Activated T-helper 1 cell treated with anti-CD3 and anti-CD28 coated beads, Interleukin-12 subunit alpha, Interleukin-12 subunit beta, Interleukin-2, Interleukin-4 antibody, amounts not matched to agents 30 ng/mL and 10 ng/mL and 1 ng/mL, durations not matched to agents 14 hours and 24 hours and 36 hours (primary cell): ENCODE measurements at regions not wholly inside any gene's neighbourhood (a gene's known extent, or its start where the extent isn't known, plus 50 kb on each side); places are given as distances from the start of the nearest gene placed in this dataset.
"Not testable (repeated sequence)": the region's sequence is repeated elsewhere in the genome, so short reads cannot be mapped to it uniquely, and the experiment has no call there.

Experiments
- DNase-seq: peaks from one replicate; pipeline ENCODE4 v3.0.0; 2021; ENCODE audit warnings: low spot score
- H3K27ac Mint-ChIP-seq: one replicate; pipeline ENCODE4 v1.8.0; 2021; ENCODE audit warnings: mild to moderate bottlenecking, mixed read lengths
- H3K27me3 Mint-ChIP-seq: one replicate; pipeline ENCODE4 v1.8.0; 2022; ENCODE audit warnings: mild to moderate bottlenecking, moderate library complexity, mixed read lengths; ENCODE audit not compliant: insufficient read depth
- H3K36me3 Mint-ChIP-seq: one replicate; pipeline ENCODE4 v1.8.0; 2021; ENCODE audit warnings: low read depth, mixed read lengths
- H3K4me1 Mint-ChIP-seq: one replicate; pipeline ENCODE4 v1.8.0; 2021; ENCODE audit warnings: low read depth, mixed read lengths
- H3K4me3 Mint-ChIP-seq: one replicate; pipeline ENCODE4 v1.8.0; 2021; ENCODE audit warnings: mild to moderate bottlenecking, moderate library complexity, mixed read lengths
- H3K9me3 Mint-ChIP-seq: one replicate; pipeline ENCODE4 v1.8.0; 2021; ENCODE audit warnings: mixed read lengths
- intact Hi-C: fragments of 100-400 bp; cut with micrococcal nuclease; formaldehyde crosslinking; loops from one replicate; pipeline ENCODE4 v1.15.1; 2024

- no peak overlapping the region for H3K4me3 Mint-ChIP-seq
- intact Hi-C loops, result no loop called here
Measured at GRCh38 chr14:48127674-48128073, 452.3 kb upstream of the MDGA2 start.

GRCh38 chr14:48125654-48126053 lies 450.2 kb upstream of the MDGA2 start:
- no peak for DNase-seq
- Mint-ChIP-seq H3K27me3 (no peaks in the 10 kb centered on the region), H3K9me3 (peaks cover 7% of the 10 kb centered on the region), H3K36me3 (no peaks in the 10 kb centered on the region), H3K27ac (no peak overlapping the region), H3K4me3 (no peak overlapping the region), H3K4me1 (no peaks in the 10 kb centered on the region)
- intact Hi-C loops, result no loop called here

More at GRCh38 chr14:48127674-48128073, 452.3 kb upstream of the MDGA2 start:
- Mint-ChIP-seq H3K9me3 (peaks cover 7% of the 10 kb centered on the region), H3K27ac (no peak overlapping the region), H3K27me3 (no peaks in the 10 kb centered on the region), H3K4me1 (no peaks in the 10 kb centered on the region), H3K36me3 (no peaks in the 10 kb centered on the region)
- no peak for DNase-seq

DNA sequence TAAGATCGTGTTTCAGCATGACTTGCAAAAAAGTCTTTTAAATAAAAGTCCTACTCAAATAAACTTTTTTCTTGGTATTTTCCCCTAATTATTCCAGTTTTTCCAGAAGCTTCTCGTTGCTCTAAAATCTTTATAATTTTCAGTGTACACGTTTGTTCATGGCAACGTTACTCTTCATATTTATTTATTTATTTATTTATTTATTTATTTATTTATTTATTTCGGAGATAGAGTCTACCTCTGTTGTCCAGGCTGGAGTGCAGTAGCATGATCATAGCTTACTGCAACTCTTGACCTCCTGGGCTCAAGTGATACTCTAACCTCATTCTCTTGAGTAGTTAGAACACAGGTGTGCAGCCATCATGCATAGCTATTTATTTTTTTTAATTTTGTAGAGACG lies 438.3 kb upstream of the MDGA2 start:
- Mint-ChIP-seq H3K4me3 (no peak overlapping the region), H3K4me1 (no peaks in the 10 kb centered on the region), H3K9me3 (peaks cover 9% of the 10 kb centered on the region), H3K36me3 (no peaks in the 10 kb centered on the region), H3K27ac (no peak overlapping the region), H3K27me3 (no peaks in the 10 kb centered on the region)
- intact Hi-C loops, result no loop called here
- no peak for DNase-seq

GRCh38 chr14:48111151-48111550 lies 435.7 kb upstream of the MDGA2 start:
- Mint-ChIP-seq H3K4me3 (no peak overlapping the region), H3K27ac (no peak overlapping the region), H3K27me3 (no peaks in the 10 kb centered on the region), H3K4me1 (no peaks in the 10 kb centered on the region), H3K36me3 (no peaks in the 10 kb centered on the region), H3K9me3 (peaks cover 6% of the 10 kb centered on the region)
- no peak for DNase-seq
- intact Hi-C loops, result no loop called here

DNA sequence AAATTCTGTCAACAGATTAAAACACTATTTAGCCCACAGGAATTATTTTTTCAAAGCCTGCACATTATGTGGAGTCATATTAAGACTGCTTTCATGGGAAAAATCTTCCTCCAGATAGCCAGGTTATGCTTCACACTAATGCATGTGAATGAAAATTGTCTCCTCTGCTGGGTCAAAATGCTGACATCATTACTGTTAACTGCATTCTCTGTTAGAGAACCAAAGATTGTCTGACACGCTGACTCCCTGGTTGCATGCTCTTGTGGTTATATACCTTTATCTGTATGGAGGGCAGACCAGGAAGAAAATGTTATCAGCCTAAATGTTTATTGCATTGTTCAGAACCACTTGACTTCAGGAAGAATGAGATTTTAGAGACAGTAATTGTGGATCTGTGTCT lies 432.2 kb upstream of the MDGA2 start:
- no peak overlapping the region for H3K27ac Mint-ChIP-seq
- H3K4me1 Mint-ChIP-seq, result no peaks in the 10 kb centered on the region
- no peak for DNase-seq
- no peaks in the 10 kb centered on the region for H3K36me3 Mint-ChIP-seq
- peaks cover 7% of the 10 kb centered on the region for H3K9me3 Mint-ChIP-seq
- intact Hi-C loops, result no loop called here
- no peaks in the 10 kb centered on the region for H3K27me3 Mint-ChIP-seq
- no peak overlapping the region for H3K4me3 Mint-ChIP-seq

- H3K4me3 Mint-ChIP-seq, result no peak overlapping the region
- no peak overlapping the region for H3K27ac Mint-ChIP-seq
- peaks cover 19% of the 10 kb centered on the region for H3K9me3 Mint-ChIP-seq
- intact Hi-C loops, result no loop called here
- H3K4me1 Mint-ChIP-seq, result no peaks in the 10 kb centered on the region
- no peak for DNase-seq
- H3K36me3 Mint-ChIP-seq, result no peaks in the 10 kb centered on the region
- no peaks in the 10 kb centered on the region for H3K27me3 Mint-ChIP-seq
Measured at GRCh38 chr14:48096897-48097296, 421.5 kb upstream of the MDGA2 start.

DNA sequence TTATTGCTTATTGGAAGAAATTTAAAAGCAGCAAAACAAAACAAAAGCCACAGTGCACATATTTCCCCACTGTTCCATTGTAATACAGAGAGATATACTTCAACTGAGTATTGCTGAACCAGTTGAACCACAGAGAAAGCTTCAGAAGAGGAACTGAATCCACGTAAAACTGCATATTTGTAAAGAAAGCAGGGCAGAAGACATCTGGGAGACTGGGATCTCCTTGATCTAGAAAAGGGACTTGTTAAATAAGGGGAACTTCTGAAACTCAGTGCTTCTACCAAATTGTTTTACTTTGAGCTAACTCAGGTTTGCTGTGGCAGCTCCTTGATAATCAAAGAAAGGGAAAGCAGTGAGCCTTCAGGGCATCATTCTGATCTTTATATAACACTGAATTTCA lies 411.1 kb upstream of the MDGA2 start:
- H3K36me3 Mint-ChIP-seq, result no peaks in the 10 kb centered on the region
- intact Hi-C loops, result no loop called here
- no peak overlapping the region for H3K27ac Mint-ChIP-seq
- H3K27me3 Mint-ChIP-seq, result no peaks in the 10 kb centered on the region
- DNase-seq, result no peak
- no peak overlapping the region for H3K4me3 Mint-ChIP-seq
- peaks cover 9% of the 10 kb centered on the region for H3K9me3 Mint-ChIP-seq
- H3K4me1 Mint-ChIP-seq, result no peaks in the 10 kb centered on the region

DNA sequence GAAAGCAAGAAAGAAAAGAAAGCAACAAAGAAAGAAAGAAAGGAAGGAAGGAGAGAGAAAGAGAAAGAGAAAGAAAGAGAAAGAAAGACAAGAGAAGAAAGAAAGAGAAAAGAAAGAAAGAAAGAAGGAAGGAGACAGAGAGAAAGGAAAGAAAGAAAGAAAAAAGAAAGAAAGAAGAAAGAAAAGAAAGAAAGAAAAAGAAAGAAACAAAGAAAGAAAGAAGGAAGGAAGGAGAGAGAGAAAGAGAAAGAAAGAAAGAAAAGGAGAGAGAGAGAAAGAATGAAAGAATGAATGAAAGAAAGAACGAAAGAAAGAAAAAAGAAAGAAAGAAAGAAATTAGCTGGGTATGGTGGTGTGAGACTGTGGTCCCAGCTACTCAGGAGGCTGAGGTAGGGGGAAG lies 400.1 kb upstream of the MDGA2 start:
- intact Hi-C loops, result no loop called here
- Mint-ChIP-seq H3K27ac (no peak overlapping the region), H3K27me3 (no peaks in the 10 kb centered on the region), H3K4me3 (no peak overlapping the region), H3K4me1 (no peaks in the 10 kb centered on the region), H3K36me3 (no peaks in the 10 kb centered on the region), H3K9me3 (peaks cover 11% of the 10 kb centered on the region)
- DNase-seq, result no peak

GRCh38 chr14:48052973-48053372 lies 377.6 kb upstream of the MDGA2 start:
- Mint-ChIP-seq H3K36me3 (no peaks in the 10 kb centered on the region), H3K4me3 (no peak overlapping the region)

GRCh38 chr14:48035836-48036235 lies 360.4 kb upstream of the MDGA2 start:
- no peak for DNase-seq
- Mint-ChIP-seq H3K4me3 (no peak overlapping the region), H3K4me1 (no peaks in the 10 kb centered on the region), H3K9me3 (peaks cover 49% of the 10 kb centered on the region), H3K27ac (no peak overlapping the region), H3K36me3 (no peaks in the 10 kb centered on the region), H3K27me3 (no peaks in the 10 kb centered on the region)
- intact Hi-C loops, result no loop called here

More at GRCh38 chr14:48052973-48053372, 377.6 kb upstream of the MDGA2 start:
- Mint-ChIP-seq H3K27ac (no peak overlapping the region), H3K4me1 (no peaks in the 10 kb centered on the region), H3K9me3 (peaks cover 5% of the 10 kb centered on the region), H3K27me3 (no peaks in the 10 kb centered on the region)
- intact Hi-C loops, result no loop called here
- no peak for DNase-seq

DNA sequence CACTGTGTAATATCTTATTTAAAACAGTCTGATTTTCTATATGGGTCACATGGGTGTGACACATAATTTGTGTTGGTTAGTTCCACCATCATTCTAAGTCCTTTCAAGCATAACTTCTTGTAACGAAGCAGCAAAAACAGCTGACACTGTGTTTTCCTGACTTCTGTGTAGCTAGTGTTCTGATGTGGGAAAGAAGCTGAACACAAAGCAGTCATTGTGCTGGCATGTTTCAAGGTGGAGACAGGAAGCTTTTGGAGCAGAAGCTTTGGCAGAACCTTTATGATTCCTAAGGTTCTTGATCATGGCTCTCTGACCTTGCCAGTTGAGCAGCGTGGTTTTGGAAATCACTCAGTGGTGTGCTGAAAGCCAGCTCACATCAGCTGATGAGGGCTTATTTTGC lies 351.7 kb upstream of the MDGA2 start:
- DNase-seq, result no peak
- Mint-ChIP-seq H3K27me3 (no peaks in the 10 kb centered on the region), H3K27ac (no peak overlapping the region), H3K9me3 (peaks cover 15% of the 10 kb centered on the region), H3K4me3 (no peak overlapping the region), H3K36me3 (no peaks in the 10 kb centered on the region), H3K4me1 (no peaks in the 10 kb centered on the region)
- intact Hi-C loops, result no loop called here

DNA sequence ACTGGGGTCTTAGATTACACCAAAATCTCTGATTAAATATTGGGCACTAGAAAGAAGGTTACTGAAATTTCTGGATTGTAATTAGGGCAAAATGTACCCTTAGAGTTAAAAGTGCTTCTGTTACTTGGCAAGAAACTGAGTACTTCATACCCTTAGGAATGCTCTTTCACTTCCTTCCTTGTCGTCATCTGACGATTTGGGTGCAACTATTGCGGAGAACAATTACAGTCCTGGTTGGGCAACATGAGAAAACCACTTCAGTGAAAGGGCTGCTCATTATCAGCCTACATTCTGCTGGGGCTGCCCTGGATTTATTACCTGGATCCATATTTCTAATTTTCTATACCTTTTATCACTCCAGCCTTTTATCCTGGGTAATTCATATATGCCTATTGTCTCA lies 348.5 kb upstream of the MDGA2 start:
- intact Hi-C loops, result no loop called here
- no peaks in the 10 kb centered on the region for H3K27me3 Mint-ChIP-seq
- H3K4me1 Mint-ChIP-seq, result no peaks in the 10 kb centered on the region
- no peak overlapping the region for H3K27ac Mint-ChIP-seq
- DNase-seq, result no peak
- H3K36me3 Mint-ChIP-seq, result no peaks in the 10 kb centered on the region
- no peak overlapping the region for H3K4me3 Mint-ChIP-seq
- H3K9me3 Mint-ChIP-seq, result peaks cover 15% of the 10 kb centered on the region

GRCh38 chr14:48011484-48011883 lies 336.1 kb upstream of the MDGA2 start:
- H3K27ac Mint-ChIP-seq, H3K4me1 Mint-ChIP-seq, H3K27me3 Mint-ChIP-seq, DNase-seq, H3K4me3 Mint-ChIP-seq, H3K36me3 Mint-ChIP-seq, intact Hi-C loops: not testable (repeated sequence)
- H3K9me3 Mint-ChIP-seq, result peaks cover 13% of the 10 kb centered on the region

- no peaks in the 10 kb centered on the region for H3K4me1 Mint-ChIP-seq
- H3K4me3 Mint-ChIP-seq, result no peak overlapping the region
- H3K27ac Mint-ChIP-seq, result no peak overlapping the region
- no peaks in the 10 kb centered on the region for H3K27me3 Mint-ChIP-seq
- DNase-seq, result no peak
- H3K9me3 Mint-ChIP-seq, result peaks cover 9% of the 10 kb centered on the region
- H3K36me3 Mint-ChIP-seq, result no peaks in the 10 kb centered on the region
- intact Hi-C loops, result no loop called here
Measured at GRCh38 chr14:48008646-48009045, 333.2 kb upstream of the MDGA2 start.
